ENCODE measurements at regions not wholly inside any gene's neighbourhood (a gene's known extent, or its start where the extent isn't known, plus 50 kb on each side); places are given as distances from the start of the nearest gene placed in this dataset.

DNA sequence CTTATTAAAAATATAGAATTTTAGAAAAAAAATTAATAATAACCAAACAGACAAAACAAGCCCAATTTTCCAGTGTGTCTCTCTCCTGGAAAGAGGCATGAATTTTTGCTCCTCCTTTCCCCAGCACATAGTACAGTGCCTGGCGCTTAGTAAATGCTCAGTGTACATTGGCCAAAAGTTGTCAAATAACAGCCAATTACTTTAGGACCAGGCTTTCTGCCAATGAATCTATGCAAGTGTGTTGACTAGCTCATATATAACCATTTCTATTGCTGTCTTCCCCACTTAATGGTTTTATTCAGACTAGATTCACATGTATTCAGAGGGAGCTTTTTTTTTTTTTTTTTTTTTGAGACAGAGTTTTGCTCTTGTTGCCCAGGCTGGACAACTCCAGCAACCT lies 120.1 kb upstream of the CD180 start:
- TF ChIP-seq, protein P1, sequence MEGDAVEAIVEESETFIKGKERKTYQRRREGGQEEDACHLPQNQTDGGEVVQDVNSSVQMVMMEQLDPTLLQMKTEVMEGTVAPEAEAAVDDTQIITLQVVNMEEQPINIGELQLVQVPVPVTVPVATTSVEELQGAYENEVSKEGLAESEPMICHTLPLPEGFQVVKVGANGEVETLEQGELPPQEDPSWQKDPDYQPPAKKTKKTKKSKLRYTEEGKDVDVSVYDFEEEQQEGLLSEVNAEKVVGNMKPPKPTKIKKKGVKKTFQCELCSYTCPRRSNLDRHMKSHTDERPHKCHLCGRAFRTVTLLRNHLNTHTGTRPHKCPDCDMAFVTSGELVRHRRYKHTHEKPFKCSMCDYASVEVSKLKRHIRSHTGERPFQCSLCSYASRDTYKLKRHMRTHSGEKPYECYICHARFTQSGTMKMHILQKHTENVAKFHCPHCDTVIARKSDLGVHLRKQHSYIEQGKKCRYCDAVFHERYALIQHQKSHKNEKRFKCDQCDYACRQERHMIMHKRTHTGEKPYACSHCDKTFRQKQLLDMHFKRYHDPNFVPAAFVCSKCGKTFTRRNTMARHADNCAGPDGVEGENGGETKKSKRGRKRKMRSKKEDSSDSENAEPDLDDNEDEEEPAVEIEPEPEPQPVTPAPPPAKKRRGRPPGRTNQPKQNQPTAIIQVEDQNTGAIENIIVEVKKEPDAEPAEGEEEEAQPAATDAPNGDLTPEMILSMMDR (IDR thresholded peaks at IDR 0.05), result no peak
- no peak for TF ChIP-seq POLR2A (IDR thresholded peaks at IDR 0.05)

Data from Peyer's patch (tissue), 4 donors.